ENCODE measurements at regions not wholly inside any gene's neighbourhood (a gene's known extent, or its start where the extent isn't known, plus 50 kb on each side); places are given as distances from the start of the nearest gene placed in this dataset.

- Histone ChIP-seq H3K9me3 (no peaks in the 10 kb centered on the region), H3K4me3 (ENCODE audit: low read depth, low read length) (no peak overlapping the region), H3K36me3 (no peaks in the 10 kb centered on the region), H3K4me1 (no peaks in the 10 kb centered on the region), H3K27me3 (no peaks in the 10 kb centered on the region)
- no peak for TF ChIP-seq CTCF (IDR thresholded peaks at IDR 0.05; ENCODE audit: low read depth, low read length)
- DNase-seq, result no peak
Observed at GRCh38 chr5:82734347-82734746, 342.8 kb downstream of the TMEM167A start.

GRCh38 chr5:82730913-82731312 is 346.3 kb downstream of the TMEM167A start:
- no peak for TF ChIP-seq CTCF (IDR thresholded peaks at IDR 0.05; ENCODE audit: low read depth, low read length)
- H3K9me3 ChIP-seq, result no peaks in the 10 kb centered on the region
- no peaks in the 10 kb centered on the region for H3K27me3 ChIP-seq

GRCh38 chr5:82728926-82729702 is 348.1 kb downstream of the TMEM167A start:
- no peak for DNase-seq
- Histone ChIP-seq H3K4me3 (ENCODE audit: low read depth, low read length) (no peak overlapping the region), H3K36me3 (no peaks in the 10 kb centered on the region), H3K4me1 (no peaks in the 10 kb centered on the region), H3K27me3 (no peaks in the 10 kb centered on the region), H3K9me3 (no peaks in the 10 kb centered on the region)
- no peak for TF ChIP-seq CTCF (IDR thresholded peaks at IDR 0.05; ENCODE audit: low read depth, low read length)

More at GRCh38 chr5:82730913-82731312, 346.3 kb downstream of the TMEM167A start:
- no peaks in the 10 kb centered on the region for H3K36me3 ChIP-seq
- DNase-seq, result no peak
- H3K4me3 ChIP-seq (ENCODE audit: low read depth, low read length), result no peak overlapping the region
- no peaks in the 10 kb centered on the region for H3K4me1 ChIP-seq

GRCh38 chr5:82723168-82723567 is 354.0 kb downstream of the TMEM167A start:
- DNase-seq, result no peak
- H3K9me3 ChIP-seq, result no peaks in the 10 kb centered on the region
- no peak for TF ChIP-seq CTCF (IDR thresholded peaks at IDR 0.05; ENCODE audit: low read depth, low read length)
- no peaks in the 10 kb centered on the region; the same call in 1 of the 2 replicates for H3K4me1 ChIP-seq
- no peaks in the 10 kb centered on the region for H3K27me3 ChIP-seq
- no peaks in the 10 kb centered on the region for H3K36me3 ChIP-seq
- H3K4me3 ChIP-seq (ENCODE audit: low read depth, low read length), result no peak overlapping the region

- no peak for DNase-seq
- Histone ChIP-seq H3K9me3 (no peaks in the 10 kb centered on the region), H3K27me3 (no peaks in the 10 kb centered on the region), H3K4me1 (no peaks in the 10 kb centered on the region; the same call in 1 of the 2 replicates), H3K36me3 (no peaks in the 10 kb centered on the region), H3K4me3 (ENCODE audit: low read depth, low read length) (no peak overlapping the region)
- TF ChIP-seq CTCF (IDR thresholded peaks at IDR 0.05; ENCODE audit: low read depth, low read length), result no peak
Observed at GRCh38 chr5:82721087-82721410, 356.1 kb downstream of the TMEM167A start.

All from BE2C (cell line).